Ramos (cell line): ENCODE measurements at regions not wholly inside any gene's neighbourhood (a gene's known extent, or its start where the extent isn't known, plus 50 kb on each side); places are given as distances from the start of the nearest gene placed in this dataset.

Experiments used
- in situ Hi-C: fragments of 300-500 bp; cut with MboI; formaldehyde crosslinking; loops from one replicate; pipeline ENCODE4 v1.14.3; 2022; ENCODE audit warnings: low sequenced_read_pairs; ENCODE audit not compliant: unreplicated experiment

DNA sequence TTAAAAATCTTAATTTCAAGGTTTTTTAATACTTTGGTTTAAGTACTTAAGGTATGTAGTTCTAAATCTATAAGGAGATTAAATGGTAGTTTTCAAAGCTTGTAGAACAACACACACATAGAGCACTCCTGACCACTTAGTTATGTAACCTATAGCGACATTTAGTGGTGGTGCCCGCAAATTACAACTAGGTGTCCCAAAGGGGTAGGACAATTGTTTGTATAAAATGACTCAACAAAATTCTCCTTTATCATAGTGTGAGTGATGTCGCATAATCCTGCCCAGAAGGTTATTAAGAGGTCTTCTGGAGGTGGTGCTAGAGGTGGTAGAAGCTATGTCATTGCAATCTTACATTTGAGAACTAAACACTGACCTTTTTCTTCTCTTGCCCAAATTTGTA lies 373.0 kb upstream of the RASGEF1B start:
- in situ Hi-C loops = no loop called here

DNA sequence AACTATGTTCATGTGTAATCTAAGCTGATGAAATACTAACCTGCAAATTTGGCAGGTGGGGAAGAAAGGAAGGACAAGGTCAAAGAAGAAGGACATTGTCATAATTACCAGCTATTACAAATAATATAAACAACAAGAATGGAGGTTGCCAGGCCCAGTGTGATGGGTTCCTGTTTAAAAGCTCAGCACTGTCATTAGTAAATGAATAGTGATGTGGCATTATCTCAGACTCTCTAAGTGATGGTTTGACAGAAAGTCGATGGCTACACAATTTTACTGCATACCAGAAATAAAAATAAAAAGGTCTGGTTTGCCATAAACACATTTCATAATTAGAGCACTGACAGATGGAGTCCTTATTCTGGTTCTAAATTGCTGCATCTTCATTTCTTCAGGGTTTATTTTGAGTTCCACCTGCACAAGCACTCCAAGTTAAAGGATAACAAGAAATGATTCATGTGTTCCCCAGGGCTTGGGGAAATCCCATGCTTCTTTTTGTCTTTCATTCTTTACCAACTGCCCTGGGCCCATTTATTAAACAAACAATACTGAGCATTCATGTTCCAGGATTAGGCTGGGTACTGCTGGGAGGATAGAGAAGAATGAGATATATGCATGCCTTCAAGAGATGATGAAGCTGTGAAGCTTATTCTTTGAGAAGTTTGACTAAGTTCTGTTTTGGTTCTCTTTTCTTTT lies 367.8 kb upstream of the RASGEF1B start:
- in situ Hi-C loops = loop anchor here (5.0 kb wide), 1 partner anchor 367 kb away; the partner anchor contains the start of gene RASGEF1B

DNA sequence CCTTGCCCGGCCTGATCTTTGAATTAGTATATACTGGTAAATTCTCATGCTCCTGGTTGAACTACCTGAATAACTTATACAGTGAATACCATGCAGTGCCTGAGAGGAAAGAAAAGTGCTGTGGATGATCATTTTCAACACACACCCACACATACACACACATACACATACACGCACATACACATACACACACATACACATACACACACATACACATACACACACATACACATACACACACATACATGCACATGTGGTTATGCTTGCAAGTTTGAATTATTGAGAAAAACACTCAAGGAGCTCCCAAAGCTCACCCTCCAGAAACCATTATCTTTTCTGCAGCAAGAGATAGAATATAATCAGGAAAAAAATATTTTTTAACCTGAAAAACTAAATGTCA lies 366.9 kb upstream of the RASGEF1B start:
- in situ Hi-C loops = loop anchor here (5.0 kb wide), 1 partner anchor 366 kb away; the partner anchor contains the start of gene RASGEF1B

DNA sequence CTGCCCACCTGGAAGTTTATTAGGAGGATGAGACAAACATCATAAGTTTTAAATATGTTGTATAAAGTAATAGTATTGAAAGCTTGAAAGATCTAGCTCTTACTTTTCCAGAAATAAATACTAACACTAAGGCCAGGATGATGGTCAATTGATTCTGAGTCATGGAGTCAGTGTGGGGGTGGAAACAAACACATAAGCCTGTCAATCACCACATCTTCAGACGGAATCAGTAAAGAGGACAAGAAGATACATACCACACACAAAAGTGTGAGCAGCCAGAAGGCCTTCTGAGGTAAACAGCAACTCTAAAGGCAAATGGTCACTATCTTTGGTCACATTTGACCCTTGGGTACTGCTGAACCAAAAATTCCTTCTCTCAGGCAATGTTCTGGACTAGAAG lies 365.0 kb upstream of the RASGEF1B start:
- in situ Hi-C loops = loop anchor here (5.0 kb wide), 1 partner anchor 364 kb away; the partner anchor contains the start of gene RASGEF1B

DNA sequence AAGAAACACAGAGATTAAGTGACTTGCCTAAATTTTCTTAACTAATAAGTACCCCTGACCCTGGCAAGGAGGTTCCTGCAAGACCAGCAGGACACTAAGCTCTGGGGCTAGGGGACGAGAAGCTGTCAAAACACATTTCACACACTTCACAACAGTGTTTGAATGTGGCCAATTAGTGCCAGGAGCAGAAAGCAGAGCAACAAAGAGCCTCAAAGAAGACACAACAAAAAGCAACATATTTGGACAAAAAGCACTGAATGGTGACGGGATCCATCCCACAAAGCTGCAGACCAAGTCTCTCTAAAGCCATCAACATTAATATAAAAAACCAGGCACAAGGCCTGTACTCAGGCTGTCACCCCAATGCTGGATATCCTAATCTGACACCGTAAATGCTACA lies 361.9 kb upstream of the RASGEF1B start:
- in situ Hi-C loops = no loop called here

DNA sequence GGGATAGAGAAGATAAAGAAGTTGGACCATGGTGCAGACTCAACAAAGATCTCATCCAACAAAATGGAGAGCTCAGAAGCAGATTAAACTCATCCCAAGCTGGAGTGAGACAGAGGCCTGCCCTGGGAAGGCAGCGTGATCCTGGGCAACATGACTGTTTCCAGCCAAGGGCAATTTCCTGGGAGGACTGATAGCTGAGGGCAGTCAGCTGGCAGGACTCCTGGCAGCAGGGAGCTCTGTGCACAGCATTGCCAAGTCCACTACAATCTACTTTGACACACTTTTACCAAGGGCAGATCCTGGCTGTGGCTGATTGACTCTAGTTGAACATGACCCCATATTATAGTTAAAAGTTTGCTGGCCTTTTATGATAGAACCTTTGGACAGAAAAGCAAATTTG lies 357.3 kb upstream of the RASGEF1B start:
- in situ Hi-C loops = no loop called here

DNA sequence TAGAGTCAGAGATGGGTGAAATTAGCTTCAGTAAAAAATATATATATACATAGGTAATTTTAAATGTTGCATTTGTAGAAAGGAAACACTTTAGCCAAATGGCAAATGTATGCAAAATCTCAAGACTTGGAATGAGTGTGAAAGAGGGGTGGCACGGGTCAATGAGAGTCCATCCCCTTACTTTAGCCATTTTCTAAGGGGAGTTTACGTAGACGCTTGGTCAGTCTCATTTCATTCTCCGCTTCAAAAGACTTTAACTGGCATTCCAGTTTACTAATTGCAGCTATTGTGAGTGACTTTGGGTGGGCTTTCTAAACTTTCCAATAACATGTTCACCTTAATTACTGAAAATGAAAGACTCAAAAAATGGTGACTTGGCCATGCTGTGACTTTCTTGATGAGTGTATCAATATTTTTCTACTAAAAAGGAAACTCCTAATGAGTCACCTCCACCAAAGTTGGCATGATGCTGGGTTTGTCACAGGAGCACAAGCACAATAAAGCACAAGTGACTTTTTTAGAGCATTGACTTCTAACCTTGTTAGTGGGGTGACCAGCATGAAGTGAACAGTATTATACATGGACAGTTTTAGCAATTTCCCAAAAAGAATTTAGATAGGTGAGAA lies 356.0 kb upstream of the RASGEF1B start:
- in situ Hi-C loops = no loop called here

- in situ Hi-C loops = no loop called here
Observed at GRCh38 chr4:81826817-81827424, 355.2 kb upstream of the RASGEF1B start.

GRCh38 chr4:81826335-81826734 lies 354.6 kb upstream of the RASGEF1B start:
- in situ Hi-C loops = no loop called here

GRCh38 chr4:81818385-81818920 lies 346.7 kb upstream of the RASGEF1B start:
- in situ Hi-C loops = no loop called here

- in situ Hi-C loops = no loop called here
Observed at GRCh38 chr4:81816031-81816761, 344.5 kb upstream of the RASGEF1B start.

GRCh38 chr4:81814987-81815541 lies 343.4 kb upstream of the RASGEF1B start:
- in situ Hi-C loops = no loop called here

DNA sequence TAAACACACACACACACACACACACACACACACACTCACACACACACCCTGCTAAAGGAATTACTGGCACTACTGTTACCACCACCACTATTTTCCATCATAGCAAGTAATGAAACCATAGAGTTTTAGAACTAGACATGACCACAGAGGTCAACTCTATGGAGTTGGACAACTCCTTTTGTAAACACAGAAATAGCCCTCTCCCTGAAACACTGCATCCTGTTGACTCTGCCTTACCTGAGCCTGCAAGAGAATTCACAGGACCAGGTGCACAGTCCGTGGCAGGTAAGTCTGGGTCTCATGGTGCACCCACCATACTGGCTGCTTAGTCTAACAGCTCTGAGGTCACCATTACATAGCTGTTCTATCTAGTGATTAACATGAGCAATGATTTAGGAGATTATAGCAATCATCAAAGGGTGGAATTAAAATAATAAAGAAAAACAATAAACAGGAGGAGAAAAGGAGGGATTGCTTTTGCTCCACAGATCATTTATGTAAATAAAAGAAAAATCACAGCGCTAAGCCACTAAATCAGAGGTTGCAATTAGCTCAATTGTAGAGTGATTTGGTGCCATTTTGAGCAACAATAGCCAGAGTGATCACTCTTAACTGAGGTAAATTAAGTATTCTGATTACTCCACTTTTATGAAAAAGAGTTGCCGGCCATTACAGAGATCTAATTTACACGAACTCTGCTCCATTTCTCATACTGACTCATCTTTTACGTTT lies 340.0 kb upstream of the RASGEF1B start:
- in situ Hi-C loops = no loop called here

- in situ Hi-C loops = no loop called here
Observed at GRCh38 chr4:81808011-81808672, 336.4 kb upstream of the RASGEF1B start.

DNA sequence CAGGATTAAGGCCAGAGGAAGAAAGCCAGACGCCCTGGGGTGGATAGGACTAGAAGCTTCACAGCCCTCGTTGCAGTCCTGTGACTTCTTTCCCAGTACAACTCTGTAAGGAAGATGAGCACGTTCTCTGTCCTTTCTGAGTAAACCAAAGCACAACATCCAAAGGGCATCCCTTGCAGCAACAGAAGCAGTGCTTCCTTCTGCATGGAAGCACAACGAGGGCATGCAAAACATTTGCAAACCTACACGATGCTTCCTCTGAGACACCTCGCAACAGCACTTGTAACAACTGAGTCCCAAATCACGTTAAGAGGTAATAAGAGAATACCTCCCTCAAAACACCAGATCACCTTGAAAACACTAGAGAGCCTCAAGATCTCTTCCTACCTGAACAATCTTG lies 335.7 kb upstream of the RASGEF1B start:
- in situ Hi-C loops = no loop called here

DNA sequence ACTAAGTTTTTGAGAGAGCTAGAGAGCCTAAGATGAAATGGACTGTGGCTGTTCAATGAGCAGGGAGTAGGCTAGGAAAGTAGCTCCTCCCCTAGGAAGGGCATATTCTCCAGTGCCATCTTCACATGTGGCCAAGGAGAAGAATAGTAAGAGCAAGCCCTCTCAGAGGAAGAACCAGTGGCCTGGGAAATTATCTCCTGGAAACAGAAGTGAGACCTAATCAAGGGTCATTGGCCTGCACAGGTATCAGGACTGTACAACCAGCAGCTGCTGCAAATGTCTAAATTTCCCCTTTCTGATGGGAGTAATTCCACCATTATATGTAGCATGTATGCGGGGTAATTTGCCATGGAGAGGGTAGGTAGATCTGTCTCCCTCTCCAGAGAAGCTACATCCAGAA lies 334.8 kb upstream of the RASGEF1B start:
- in situ Hi-C loops = no loop called here

DNA sequence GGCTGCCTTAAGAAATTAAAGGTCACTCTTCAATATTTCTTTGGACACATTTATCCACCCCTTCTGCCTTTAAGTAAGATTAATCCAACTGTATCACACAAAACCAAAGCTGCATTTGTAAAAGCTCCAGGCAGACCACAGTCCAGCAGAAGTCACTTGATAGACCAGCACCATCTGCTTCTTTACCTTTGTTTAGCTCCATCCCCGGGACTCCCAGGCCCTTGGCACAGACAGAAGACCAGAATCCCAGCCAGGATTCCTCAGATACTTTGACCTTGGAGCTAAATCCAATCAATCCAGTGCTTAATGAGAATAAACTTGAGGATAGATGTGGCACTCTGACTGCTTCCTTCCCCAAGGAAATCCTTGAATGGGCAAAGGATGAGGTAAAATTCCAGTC lies 333.1 kb upstream of the RASGEF1B start:
- in situ Hi-C loops = no loop called here

- in situ Hi-C loops = no loop called here
Observed at GRCh38 chr4:81802285-81802846, 330.7 kb upstream of the RASGEF1B start.

DNA sequence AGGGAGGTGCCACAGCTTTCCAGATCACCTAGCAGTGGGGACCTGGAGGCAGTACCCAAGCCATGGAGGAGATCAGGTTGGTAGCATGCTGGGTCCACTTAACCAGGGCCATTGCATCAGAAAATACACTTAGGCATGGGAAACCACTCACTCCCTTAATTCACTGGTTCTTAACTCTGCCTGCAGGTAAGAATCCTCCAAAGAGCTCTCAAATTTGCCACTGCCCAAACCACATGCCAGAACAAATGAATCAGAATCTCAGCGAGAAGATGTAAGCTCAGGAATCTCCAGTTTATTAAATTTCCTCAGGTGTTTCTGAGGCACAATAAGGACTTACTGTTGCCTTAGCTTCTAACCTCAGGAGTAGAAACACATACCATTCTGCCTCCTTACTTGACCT lies 327.7 kb upstream of the RASGEF1B start:
- in situ Hi-C loops = no loop called here
